HG02852 (cell line): ENCODE measurements at regions not wholly inside any gene's neighbourhood (a gene's known extent, or its start where the extent isn't known, plus 50 kb on each side); places are given as distances from the start of the nearest gene placed in this dataset.

Experiments
- ATAC-seq: cut with Tn5 transposase; IDR thresholded peaks from one replicate; pipeline ENCODE4 v1.9.1; 2021; ENCODE audit warnings: mild to moderate bottlenecking, moderate library complexity; ENCODE audit not compliant: unreplicated experiment

- no peak for ATAC-seq
Measured at GRCh38 chr6:90835596-90836212, 248.8 kb upstream of the MAP3K7 start.

DNA sequence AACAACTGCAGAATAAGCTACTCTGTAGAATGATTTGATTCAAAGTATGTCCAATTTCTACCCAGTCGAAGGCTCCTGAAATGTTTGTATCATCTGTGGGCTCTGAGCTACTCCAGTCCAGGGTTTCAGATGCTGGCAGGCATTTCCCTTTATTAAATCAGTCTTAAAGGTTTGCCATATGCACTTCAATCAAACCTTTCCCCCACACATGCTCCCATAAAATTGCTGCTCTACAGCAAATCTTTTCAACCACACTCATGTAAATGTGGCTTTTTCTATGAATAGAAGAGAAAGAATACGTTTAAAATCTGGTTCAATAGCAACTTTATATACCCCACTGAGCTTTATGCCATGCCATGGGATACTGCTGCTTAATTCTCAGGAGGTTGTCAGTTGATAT is 242.4 kb upstream of the MAP3K7 start:
- ATAC-seq: no peak

- no peak for ATAC-seq
Measured at GRCh38 chr6:90820436-90820835, 233.6 kb upstream of the MAP3K7 start.

- ATAC-seq: no peak
Measured at GRCh38 chr6:90819483-90819882, 232.6 kb upstream of the MAP3K7 start.

DNA sequence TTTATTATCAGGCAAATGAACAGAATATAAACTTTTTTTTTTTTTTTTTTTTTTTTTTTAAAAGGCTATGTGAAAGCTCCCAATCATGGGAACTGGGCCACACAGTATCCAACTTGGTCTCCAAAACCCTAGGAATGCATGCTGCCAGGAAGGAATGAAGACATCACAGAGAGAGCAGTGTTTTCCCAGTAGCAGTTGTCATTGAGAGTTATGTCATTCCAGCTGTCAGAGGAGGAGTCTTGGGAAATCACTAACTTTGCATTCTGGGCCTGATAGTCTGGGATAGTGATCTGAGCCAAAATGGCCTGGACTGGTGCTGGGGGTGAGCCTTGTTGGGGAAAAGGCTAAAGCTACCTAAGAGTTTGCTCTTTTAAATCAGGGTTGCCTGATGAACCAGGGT is 231.3 kb upstream of the MAP3K7 start:
- ATAC-seq: no peak

DNA sequence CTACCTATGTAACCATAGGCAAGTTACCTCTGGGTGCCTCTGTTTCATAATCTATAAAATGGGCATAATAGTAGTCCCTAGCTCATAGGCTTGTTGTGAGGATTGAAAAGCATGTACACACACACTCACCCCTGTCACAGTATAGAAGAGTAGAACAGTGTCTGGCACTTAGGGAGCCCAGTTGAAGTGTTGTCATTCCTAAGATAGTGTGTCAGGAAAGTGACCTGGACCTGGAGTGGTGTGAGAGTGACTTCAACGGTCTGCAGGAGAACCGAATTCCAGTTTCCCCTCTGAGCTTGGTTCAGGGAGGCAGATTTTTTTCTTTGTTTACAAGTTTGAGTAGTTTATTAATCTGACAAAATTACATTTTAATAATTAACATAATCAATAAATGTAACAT is 229.9 kb upstream of the MAP3K7 start:
- ATAC-seq: no peak

DNA sequence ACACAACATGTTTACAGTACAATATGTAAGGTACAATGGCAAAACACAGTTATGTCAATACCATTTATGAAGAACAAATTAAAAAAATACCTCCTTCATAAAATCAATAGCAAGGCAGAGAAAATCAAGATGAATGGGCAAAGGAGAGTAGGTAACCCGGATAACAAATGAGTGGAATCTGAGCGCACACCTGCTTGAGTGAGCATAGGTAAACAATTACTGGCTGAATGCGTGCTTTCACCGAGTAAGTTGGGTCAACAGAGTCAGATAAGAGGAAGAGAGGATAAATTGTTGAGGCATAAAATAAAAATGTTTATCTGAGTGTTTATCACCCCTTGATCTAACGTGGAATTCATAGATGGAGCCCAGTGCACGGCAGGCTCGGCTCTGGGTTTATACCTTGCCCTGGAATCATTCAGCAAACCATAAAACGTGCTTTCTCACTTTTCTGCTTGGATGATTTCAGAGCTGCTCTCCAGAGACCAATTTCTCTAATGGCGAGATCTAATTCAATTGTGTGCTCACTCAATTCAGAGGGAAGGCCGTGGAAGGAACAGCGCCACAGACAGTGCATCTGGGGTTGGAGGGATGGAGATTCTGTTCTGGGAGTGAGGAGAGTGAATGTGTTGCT is 224.8 kb upstream of the MAP3K7 start:
- no peak for ATAC-seq

DNA sequence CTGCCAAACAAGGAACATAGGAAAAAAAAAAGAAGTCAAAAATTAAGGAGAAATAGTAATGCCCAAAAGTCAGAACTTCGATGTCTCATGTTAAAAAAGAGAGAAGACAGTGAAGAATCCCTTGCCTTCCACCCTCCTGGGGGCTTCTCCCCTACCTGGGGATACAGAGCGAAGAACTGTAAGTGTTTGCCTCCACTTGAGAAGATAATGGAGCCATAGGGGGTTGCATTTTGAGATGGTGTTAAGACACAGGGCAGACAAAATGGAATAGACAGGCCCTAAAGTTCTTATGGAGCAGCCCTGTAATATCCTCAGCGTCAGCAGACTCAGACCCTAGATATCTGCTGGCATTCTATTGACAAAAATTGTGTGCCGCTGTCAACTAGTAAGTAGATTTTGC is 222.2 kb upstream of the MAP3K7 start:
- no peak for ATAC-seq

DNA sequence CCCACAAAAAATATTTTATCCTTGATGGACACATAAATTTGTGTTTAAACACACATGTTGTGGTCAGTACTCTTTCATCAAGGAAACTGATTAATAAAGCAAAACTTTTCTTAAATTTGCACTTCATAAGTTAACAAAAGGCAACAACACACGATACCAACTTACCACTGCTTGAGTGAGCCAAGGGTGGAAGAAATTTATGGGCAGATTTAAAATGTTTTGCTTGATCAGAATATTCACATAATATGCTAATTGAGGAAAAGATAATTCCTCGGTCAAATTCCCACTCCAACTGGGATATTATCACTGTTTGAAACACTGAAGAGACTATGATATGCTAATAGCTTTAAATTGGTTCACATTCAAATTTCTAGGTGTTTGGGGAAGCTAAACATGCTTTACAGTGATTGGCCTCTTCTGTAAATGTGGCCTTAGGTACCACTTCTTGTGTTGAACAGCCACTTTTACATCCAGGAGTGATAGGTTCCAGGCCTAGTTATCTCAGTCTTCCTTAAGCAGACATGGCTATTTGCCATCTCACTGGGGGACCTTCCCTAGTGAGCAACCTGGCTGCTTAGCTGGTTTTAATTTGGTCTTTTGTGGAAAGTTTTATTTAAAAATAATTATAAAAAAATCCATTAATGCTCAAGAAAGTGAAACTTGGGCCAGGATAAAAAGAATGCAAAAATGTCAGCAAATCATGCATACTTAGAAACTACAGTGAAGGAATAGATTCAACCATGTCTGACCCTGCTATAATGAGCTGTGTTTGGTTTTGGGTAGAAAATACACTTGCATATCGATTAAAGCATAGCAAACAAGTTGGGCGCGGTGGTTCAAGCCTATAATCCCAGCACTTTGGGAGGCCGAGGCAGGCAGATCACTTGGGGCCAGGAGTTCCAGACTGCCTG is 221.2 kb upstream of the MAP3K7 start:
- ATAC-seq: no peak

- no peak for ATAC-seq
Measured at GRCh38 chr6:90805619-90806155, 218.8 kb upstream of the MAP3K7 start.

- no peak for ATAC-seq
Measured at GRCh38 chr6:90803956-90804355, 217.1 kb upstream of the MAP3K7 start.

DNA sequence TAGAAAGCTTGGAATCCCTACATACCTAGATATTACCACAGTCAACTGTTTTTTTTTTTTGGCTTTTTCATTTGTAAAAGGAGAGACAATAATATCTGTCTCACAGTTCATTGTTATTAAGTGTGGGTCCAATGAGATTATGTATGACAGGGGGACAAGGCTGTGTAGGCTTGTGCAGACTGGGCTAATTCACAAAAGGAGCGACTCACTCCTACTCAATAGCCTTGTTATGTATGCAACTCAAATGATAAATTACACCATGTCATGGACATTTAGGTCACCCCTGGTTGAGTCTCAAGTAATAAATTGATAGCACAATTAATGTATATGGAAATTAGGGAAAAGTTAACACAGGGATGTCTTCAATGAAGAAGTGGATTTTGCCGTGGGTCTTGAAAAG is 208.2 kb upstream of the MAP3K7 start:
- no peak for ATAC-seq

DNA sequence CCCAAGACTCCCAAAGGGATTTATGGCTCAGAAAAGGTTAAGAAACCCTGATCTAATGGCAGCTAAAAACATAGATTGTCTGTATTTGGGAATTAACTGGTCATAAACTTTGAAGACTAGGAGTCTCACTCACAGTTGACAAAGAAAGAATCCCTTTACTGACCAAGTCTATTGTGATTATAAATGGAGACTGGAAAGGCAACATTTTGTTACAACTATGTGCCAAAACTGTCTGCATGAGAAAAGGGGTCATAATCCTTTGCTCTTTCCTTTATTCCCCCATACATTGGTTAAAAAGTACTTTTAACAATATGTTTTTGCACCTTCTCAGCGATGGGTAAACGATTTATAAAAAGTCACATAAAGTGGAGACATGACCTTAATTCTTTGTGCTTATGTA is 206.9 kb upstream of the MAP3K7 start:
- no peak for ATAC-seq

DNA sequence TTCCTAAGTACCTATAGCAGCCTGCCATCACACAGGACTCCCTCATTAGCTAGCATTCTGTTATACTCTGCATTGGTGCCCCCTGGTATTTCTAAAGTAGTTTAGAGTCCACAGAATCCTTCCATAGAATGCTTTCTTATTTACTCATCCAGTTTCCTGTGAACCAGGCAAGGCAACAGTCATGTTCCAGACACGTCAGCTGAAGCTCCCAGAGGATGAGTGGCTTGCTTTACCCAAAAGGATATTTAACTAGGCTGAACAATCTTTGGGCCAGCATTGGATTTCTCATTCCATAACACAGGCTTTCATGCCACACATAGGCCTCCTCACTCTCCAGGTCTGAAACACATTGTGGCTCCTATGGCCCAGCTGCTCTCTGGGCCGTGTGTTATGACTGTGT is 203.8 kb upstream of the MAP3K7 start:
- ATAC-seq: no peak

- ATAC-seq: no peak
Measured at GRCh38 chr6:90790058-90790457, 203.2 kb upstream of the MAP3K7 start.

- ATAC-seq: no peak
Measured at GRCh38 chr6:90788781-90789180, 201.9 kb upstream of the MAP3K7 start.

- no peak for ATAC-seq
Measured at GRCh38 chr6:90787446-90787845, 200.6 kb upstream of the MAP3K7 start.

DNA sequence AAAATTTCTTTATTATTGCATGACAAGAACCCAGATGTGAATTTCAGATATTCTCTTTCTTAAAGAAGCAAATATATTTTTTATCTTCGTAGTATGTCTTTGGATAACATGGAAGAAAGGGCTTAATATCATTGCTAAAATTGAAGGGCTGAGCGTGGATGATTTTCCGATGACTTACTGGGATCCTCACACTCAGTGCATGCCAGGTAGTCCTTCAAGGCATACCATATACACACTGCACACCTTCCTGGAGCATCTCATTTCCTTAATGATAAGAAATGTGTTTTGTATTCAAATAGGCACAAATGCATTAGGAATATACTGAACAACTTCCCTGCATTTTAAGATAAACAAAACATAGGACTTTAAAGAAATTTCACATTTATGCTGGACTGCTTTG is 193.9 kb upstream of the MAP3K7 start:
- ATAC-seq: no peak

GRCh38 chr6:90780141-90780540 is 193.3 kb upstream of the MAP3K7 start:
- no peak for ATAC-seq

DNA sequence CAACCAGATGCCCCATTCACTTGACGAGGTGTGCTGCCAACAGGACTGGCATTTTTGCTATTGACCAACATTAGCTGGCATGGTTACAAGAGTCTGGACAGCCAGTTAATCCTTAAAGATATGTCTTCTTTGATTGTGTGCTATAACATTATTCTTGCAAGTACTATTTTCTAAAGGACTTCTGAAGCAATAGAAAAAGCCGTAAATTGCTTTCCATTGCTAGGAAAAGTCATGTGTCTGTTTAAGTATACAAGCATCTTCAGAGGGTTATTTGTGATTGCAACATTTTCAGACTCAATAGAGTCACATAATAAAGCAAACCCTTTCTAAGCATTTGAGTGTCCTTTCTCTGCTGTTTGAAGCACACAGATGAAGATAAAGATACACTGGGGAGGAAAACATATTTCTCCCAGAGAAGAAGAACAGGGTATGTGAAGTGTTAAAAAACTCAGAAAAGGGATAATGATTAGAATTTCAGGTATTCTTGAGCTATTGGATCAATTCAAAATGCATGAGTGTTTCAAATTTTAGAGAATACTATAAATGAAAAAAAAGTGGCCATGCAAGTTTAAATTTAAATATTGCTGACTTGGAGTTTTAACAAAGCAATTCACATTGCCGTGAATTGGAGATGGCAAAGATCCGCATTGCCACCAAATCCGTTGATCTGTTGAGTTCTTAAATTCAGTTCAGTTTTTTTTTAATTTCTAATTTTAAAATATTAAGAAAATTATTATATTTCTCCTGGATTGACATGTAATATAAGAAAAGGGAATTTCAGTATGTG is 191.7 kb upstream of the MAP3K7 start:
- ATAC-seq: no peak

GRCh38 chr6:90770778-90771177 is 183.9 kb upstream of the MAP3K7 start:
- no peak for ATAC-seq
